ENCODE measurements at regions not wholly inside any gene's neighbourhood (a gene's known extent, or its start where the extent isn't known, plus 50 kb on each side); places are given as distances from the start of the nearest gene placed in this dataset.
"Not testable (repeated sequence)": the region's sequence is repeated elsewhere in the genome, so short reads cannot be mapped to it uniquely, and the experiment has no call there.

- Histone ChIP-seq H3K36me3 (no peaks in the 10 kb centered on the region), H3K4me3 (no peak overlapping the region), H3K9me3 (peaks cover 0 to 12% (median 0%) of the 10 kb centered on the region in 4 donors), H3K27me3 (no peaks in the 10 kb centered on the region), H3K27ac (no peak overlapping the region), H3K4me1 (no peaks in the 10 kb centered on the region)
- 92 to 93% methylated on average over 2 of the region's 2 CpGs for WGBS, 2 donors
- no peak for DNase-seq (ENCODE audit: low spot score in 2 of 2)
- TF ChIP-seq CTCF (IDR thresholded peaks at IDR 0.05): no peak
- TF ChIP-seq EP300 (IDR thresholded peaks at IDR 0.05): no peak
- TF ChIP-seq POLR2A (IDR thresholded peaks at IDR 0.05): no peak
Observed at GRCh38 chr5:96189028-96189826, 227.6 kb upstream of the ELL2 start.

GRCh38 chr5:96187309-96188027 lies 225.8 kb upstream of the ELL2 start:
- no peak for DNase-seq (ENCODE audit: low spot score in 2 of 2)
- TF ChIP-seq EP300 (IDR thresholded peaks at IDR 0.05) (no peak), CTCF (IDR thresholded peaks at IDR 0.05) (no peak), POLR2A (IDR thresholded peaks at IDR 0.05) (no peak)
- H3K4me3 ChIP-seq: no peak overlapping the region
- no peaks in the 10 kb centered on the region for H3K36me3 ChIP-seq
- H3K4me1 ChIP-seq: no peaks in the 10 kb centered on the region
- WGBS, 2 donors: 69 to 81% methylated on average over 5 of the region's 5 CpGs
- no peak overlapping the region for H3K27ac ChIP-seq
- peaks cover 0 to 12% (median 0%) of the 10 kb centered on the region in 4 donors for H3K9me3 ChIP-seq
- no peaks in the 10 kb centered on the region for H3K27me3 ChIP-seq

DNA sequence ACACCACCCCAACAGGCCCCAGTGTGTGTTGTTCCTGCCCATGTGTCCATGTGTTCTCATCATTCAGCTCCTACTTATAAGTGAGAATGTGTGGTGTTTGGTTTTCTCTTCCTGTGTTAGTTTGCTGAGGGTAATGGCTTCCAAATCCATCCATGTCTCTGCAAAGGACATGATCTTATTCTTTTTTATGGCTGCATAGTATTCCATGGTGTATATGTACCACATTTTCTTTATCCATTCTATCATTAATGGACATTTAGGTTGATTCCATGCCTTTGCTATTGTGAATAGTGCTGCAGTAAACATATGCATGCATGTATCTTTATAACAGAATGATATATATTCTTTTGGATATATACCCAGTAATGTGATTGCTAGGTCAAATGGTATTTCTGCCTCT lies 222.9 kb upstream of the ELL2 start:
- not testable (repeated sequence) for H3K27me3 ChIP-seq; H3K27ac ChIP-seq; H3K4me1 ChIP-seq; DNase-seq (ENCODE audit: low spot score in 2 of 2); H3K36me3 ChIP-seq; H3K4me3 ChIP-seq
- H3K9me3 ChIP-seq: peaks cover 0 to 12% (median 0%) of the 10 kb centered on the region in 4 donors

DNA sequence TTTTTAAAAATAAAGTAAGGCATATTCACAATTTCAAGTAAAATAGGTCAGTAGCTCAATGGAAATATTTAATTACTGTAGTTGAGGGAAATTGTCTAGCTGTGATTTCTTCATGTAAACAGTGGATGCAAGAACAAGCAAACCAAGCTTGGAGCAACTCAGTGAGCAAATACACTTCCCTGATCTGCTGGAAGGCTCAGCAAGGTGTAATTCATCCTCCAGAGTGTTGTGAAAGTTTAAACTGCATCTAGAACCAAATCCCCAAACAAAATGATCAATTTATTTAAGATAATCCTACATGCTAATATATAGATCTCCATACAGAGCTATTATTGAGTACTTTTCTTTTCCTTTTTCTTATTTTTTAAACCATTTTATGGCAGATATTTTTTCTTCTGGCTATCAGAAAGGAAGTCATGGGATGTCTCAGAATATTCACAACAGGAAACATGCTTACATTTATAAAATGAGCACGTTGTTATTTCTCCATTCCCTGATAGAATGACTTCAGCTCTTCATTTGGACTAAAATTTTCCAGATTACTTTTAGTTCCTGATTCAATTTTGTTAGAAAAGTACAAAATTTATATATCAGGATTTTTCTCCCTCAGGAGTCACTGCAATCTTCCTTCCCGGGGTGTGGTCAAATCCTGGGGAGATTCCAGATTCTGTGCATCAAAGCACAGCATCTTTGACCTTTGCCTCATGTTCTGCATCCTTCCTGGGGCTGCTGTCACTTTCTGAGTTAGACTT lies 219.2 kb upstream of the ELL2 start:
- no peak overlapping the region for H3K4me3 ChIP-seq
- WGBS, 2 donors: 53 to 63% methylated on average over 2 of the region's 2 CpGs
- H3K36me3 ChIP-seq: no peaks in the 10 kb centered on the region
- no peak for DNase-seq (ENCODE audit: low spot score in 2 of 2)
- H3K9me3 ChIP-seq: peaks cover 0 to 12% (median 0%) of the 10 kb centered on the region in 4 donors
- H3K27ac ChIP-seq: no peak overlapping the region
- H3K27me3 ChIP-seq: no peaks in the 10 kb centered on the region
- H3K4me1 ChIP-seq: peaks cover 0 to 5% (median 0%) of the 10 kb centered on the region in 4 donors
- TF ChIP-seq POLR2A (IDR thresholded peaks at IDR 0.05): no peak
- no peak for TF ChIP-seq CTCF (IDR thresholded peaks at IDR 0.05)
- TF ChIP-seq EP300 (IDR thresholded peaks at IDR 0.05): no peak

GRCh38 chr5:96177303-96177869 lies 215.7 kb upstream of the ELL2 start:
- Histone ChIP-seq H3K4me1 (peaks cover 0 to 5% (median 0%) of the 10 kb centered on the region in 4 donors), H3K27me3 (no peaks in the 10 kb centered on the region), H3K36me3 (no peaks in the 10 kb centered on the region), H3K4me3 (no peak overlapping the region), H3K9me3 (no peaks in the 10 kb centered on the region), H3K27ac (no peak overlapping the region)
- 43 to 45% methylated on average over 5 of the region's 5 CpGs for WGBS, 2 donors
- no peak for TF ChIP-seq EP300 (IDR thresholded peaks at IDR 0.05)
- TF ChIP-seq POLR2A (IDR thresholded peaks at IDR 0.05): no peak
- no peak for TF ChIP-seq CTCF (IDR thresholded peaks at IDR 0.05)
- no peak for DNase-seq (ENCODE audit: low spot score in 2 of 2)

Data from tibial nerve (tissue), 4 donors.